ENCODE measurements at regions not wholly inside any gene's neighbourhood (a gene's known extent, or its start where the extent isn't known, plus 50 kb on each side); places are given as distances from the start of the nearest gene placed in this dataset.

DNA sequence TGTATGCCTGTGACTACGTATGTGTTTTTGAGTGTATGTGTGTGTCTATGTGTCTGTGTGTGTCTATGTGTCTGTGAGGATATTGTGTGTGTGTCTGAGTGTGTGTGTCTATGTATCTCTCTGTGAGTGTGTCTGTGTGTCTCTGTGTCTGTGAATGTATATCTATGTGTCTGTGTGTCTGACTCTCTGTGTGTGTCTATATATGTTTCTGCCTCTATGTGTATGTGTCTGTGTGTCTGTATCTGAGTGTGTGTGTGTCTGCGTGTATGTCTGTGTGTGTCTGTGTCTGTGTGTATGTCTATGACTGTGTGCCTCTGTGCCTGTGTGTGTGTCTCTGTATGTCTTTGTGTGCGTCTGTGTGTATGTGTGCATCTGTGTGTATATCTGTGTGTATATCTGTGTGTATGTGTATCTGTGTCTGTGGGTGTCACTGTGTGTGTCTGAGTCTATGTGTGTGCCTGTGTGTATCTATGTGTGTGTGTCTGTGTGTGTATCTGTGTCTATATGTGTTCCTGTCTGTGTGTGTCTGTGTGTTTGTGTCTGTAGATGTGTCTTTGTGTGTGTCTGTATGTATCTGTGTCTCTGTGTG lies 172.7 kb downstream of the MYCN start:
- no peak overlapping the region for H3K4me3 ChIP-seq (ENCODE audit: low read depth, low read length)
- TF ChIP-seq CTCF (IDR thresholded peaks at IDR 0.05; ENCODE audit: low read depth, low read length) = no peak
- no peak for TF ChIP-seq POLR2A (IDR thresholded peaks at IDR 0.05; ENCODE audit: extremely low read depth, insufficient read length)
- no peak for TF ChIP-seq MYC (IDR thresholded peaks at IDR 0.05; ENCODE audit: low read depth, low read length)
- no peak for TF ChIP-seq MAX (IDR thresholded peaks at IDR 0.05; ENCODE audit: low read depth, low read length)
- DNase-seq (ENCODE audit: low read depth) = no peak

GRCh38 chr2:16112251-16112971 lies 172.1 kb downstream of the MYCN start:
- no peak for DNase-seq (ENCODE audit: low read depth)
- H3K4me3 ChIP-seq (ENCODE audit: low read depth, low read length) = no peak overlapping the region
- TF ChIP-seq MAX (IDR thresholded peaks at IDR 0.05; ENCODE audit: low read depth, low read length) = no peak
- no peak for TF ChIP-seq CTCF (IDR thresholded peaks at IDR 0.05; ENCODE audit: low read depth, low read length)
- no peak for TF ChIP-seq POLR2A (IDR thresholded peaks at IDR 0.05; ENCODE audit: extremely low read depth, insufficient read length)
- no peak for TF ChIP-seq MYC (IDR thresholded peaks at IDR 0.05; ENCODE audit: low read depth, low read length)

DNA sequence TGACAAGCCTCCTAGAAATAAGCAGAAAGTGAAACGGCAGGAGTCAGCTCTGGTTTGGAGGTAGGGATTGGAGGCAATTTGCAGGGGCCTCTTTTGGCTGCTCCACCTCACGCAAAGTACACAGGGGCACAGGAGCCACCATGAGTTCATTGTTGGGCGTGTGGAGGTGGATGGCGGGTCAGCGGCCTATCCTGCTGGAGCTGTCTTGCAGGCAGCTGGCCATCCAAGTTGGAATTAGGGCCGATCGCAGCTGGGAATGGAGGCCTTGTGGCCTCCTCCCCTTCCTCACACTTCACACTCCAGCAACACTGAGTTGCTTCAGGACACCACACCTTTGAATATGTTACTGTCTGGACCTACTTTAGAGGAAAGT lies 171.5 kb downstream of the MYCN start:
- no peak for DNase-seq (ENCODE audit: low read depth)
- no peak for TF ChIP-seq CTCF (IDR thresholded peaks at IDR 0.05; ENCODE audit: low read depth, low read length)
- TF ChIP-seq POLR2A (IDR thresholded peaks at IDR 0.05; ENCODE audit: extremely low read depth, insufficient read length) = no peak
- TF ChIP-seq MYC (IDR thresholded peaks at IDR 0.05; ENCODE audit: low read depth, low read length) = no peak
- H3K4me3 ChIP-seq (ENCODE audit: low read depth, low read length) = no peak overlapping the region

DNA sequence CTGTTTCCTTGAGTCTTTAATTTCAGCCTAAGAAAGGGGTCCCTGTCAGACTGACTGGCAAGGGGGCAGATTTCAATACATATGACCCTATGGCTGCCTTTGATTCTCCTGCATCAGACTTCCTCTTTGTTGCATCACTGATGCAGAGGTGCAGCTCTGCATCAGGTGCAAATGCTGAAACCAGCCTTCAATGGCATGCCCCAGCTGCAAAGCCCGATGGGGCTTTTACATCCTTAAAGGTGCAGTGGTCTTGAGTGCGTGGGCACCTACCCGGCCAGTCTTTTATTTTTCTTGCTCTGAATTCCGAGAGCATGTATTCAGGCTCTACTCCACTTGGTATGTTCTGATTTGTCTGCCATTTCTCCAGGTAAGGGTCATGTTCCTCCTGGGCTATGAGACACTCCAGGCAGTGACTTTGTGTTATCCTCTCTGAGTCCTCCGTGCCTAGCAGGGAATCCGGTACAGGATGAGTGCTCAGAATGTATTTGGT lies 169.5 kb downstream of the MYCN start:
- no peak overlapping the region for H3K4me3 ChIP-seq (ENCODE audit: low read depth, low read length)
- DNase-seq (ENCODE audit: low read depth) = no peak
- TF ChIP-seq CTCF (IDR thresholded peaks at IDR 0.05; ENCODE audit: low read depth, low read length) (no peak), POLR2A (IDR thresholded peaks at IDR 0.05; ENCODE audit: extremely low read depth, insufficient read length) (no peak), MAX (IDR thresholded peaks at IDR 0.05; ENCODE audit: low read depth, low read length) (no peak), MYC (IDR thresholded peaks at IDR 0.05; ENCODE audit: low read depth, low read length) (no peak)

- no peak overlapping the region for H3K4me3 ChIP-seq (ENCODE audit: low read depth, low read length)
- no peak for DNase-seq (ENCODE audit: low read depth)
- TF ChIP-seq POLR2A (IDR thresholded peaks at IDR 0.05; ENCODE audit: extremely low read depth, insufficient read length) (no peak), MAX (IDR thresholded peaks at IDR 0.05; ENCODE audit: low read depth, low read length) (no peak), MYC (IDR thresholded peaks at IDR 0.05; ENCODE audit: low read depth, low read length) (no peak), CTCF (IDR thresholded peaks at IDR 0.05; ENCODE audit: low read depth, low read length) (no peak)
Measured at GRCh38 chr2:16109368-16109820, 169.0 kb downstream of the MYCN start.

Measured in NB4 (cell line).